Colonic mucosa (tissue), 4 donors: ENCODE measurements at regions not wholly inside any gene's neighbourhood (a gene's known extent, or its start where the extent isn't known, plus 50 kb on each side); places are given as distances from the start of the nearest gene placed in this dataset.
"Not testable (repeated sequence)": the region's sequence is repeated elsewhere in the genome, so short reads cannot be mapped to it uniquely, and the experiment has no call there.

Experiments used
- DNase-seq: peaks from one replicate; pipeline ENCODE4 v3.0.0-alpha.2; 2020
- H3K27ac ChIP-seq: fragments of 200-600 bp; one replicate; pipeline ENCODE4 v1.8.0; 2021
- H3K27me3 ChIP-seq: fragments of 200-600 bp; one replicate; pipeline ENCODE4 v1.8.0; 2021
- H3K36me3 ChIP-seq: fragments of 200-600 bp; one replicate; pipeline ENCODE4 v1.8.0; 2021
- H3K4me1 ChIP-seq: fragments of 200-600 bp; one replicate; pipeline ENCODE4 v1.8.0; 2021; ENCODE audit warnings: mild to moderate bottlenecking
- H3K4me3 ChIP-seq: fragments of 200-600 bp; one replicate; pipeline ENCODE4 v1.8.0; 2021
- H3K9ac ChIP-seq, 2 donors: one replicate each; pipeline ENCODE4 v1.7.0; 2013; ENCODE audit warnings: control low read depth in 2 of 2, low read depth in 2 of 2, low read length in 2 of 2
- H3K9me3 ChIP-seq: fragments of 200-600 bp; one replicate; pipeline ENCODE4 v1.8.0; 2021
- CTCF ChIP-seq: fragments of 200-600 bp; IDR thresholded peaks from one replicate; pipeline ENCODE4 v1.8.0; 2022; ENCODE audit warnings: antibody characterized with exemption, mild to moderate bottlenecking
- intact Hi-C: fragments of 100-400 bp; cut with DNase I; formaldehyde crosslinking; loops from one replicate; pipeline ENCODE4 v1.14.1; 2022
- donor health status: healthy.
- donor health status: DM: no; HTN: no; CAD: no.
- donor health status: DM: no; HTN: no; CAD: no.

GRCh38 chr17:83201206-83202001 lies 122.0 kb downstream of the METRNL start:
- H3K9ac ChIP-seq: peak overlapping the region in 1 of 2 donors; percentile 19
- H3K36me3 ChIP-seq: no peaks in the 10 kb centered on the region
- no peaks in the 10 kb centered on the region for H3K9me3 ChIP-seq
- peak overlapping the region; percentile 75 for H3K27ac ChIP-seq
- intact Hi-C loops: no loop called here
- no peak for TF ChIP-seq CTCF
- no peak overlapping the region for H3K4me3 ChIP-seq
- DNase-seq: no peak
- H3K27me3 ChIP-seq: no peaks in the 10 kb centered on the region
- H3K4me1 ChIP-seq: no peaks in the 10 kb centered on the region

- Histone ChIP-seq H3K27ac (no peak overlapping the region), H3K4me1 (no peaks in the 10 kb centered on the region), H3K4me3 (no peak overlapping the region), H3K9me3 (no peaks in the 10 kb centered on the region), H3K9ac (peak overlapping the region in 1 of 2 donors; percentile 30), H3K36me3 (no peaks in the 10 kb centered on the region), H3K27me3 (no peaks in the 10 kb centered on the region)
- no peak for TF ChIP-seq CTCF
- no peak for DNase-seq
- intact Hi-C loops: no loop called here
Observed at GRCh38 chr17:83202002-83203000, 122.9 kb downstream of the METRNL start.

- no peak for TF ChIP-seq CTCF
- Histone ChIP-seq H3K27me3 (no peaks in the 10 kb centered on the region), H3K9me3 (no peaks in the 10 kb centered on the region), H3K36me3 (no peaks in the 10 kb centered on the region), H3K4me1 (no peaks in the 10 kb centered on the region), H3K9ac (no peak overlapping the region), H3K4me3 (no peak overlapping the region), H3K27ac (peak overlapping the region; percentile 28)
- DNase-seq: peak; percentile 37
- intact Hi-C loops: no loop called here
Observed at GRCh38 chr17:83203073-83203471, 123.7 kb downstream of the METRNL start.

- H3K27me3 ChIP-seq: no peaks in the 10 kb centered on the region
- DNase-seq: peak; percentile 18
- intact Hi-C loops: no loop called here
- no peaks in the 10 kb centered on the region for H3K4me1 ChIP-seq
- H3K27ac ChIP-seq: peak overlapping the region; percentile 28
- H3K36me3 ChIP-seq: no peaks in the 10 kb centered on the region
- H3K9ac ChIP-seq: peak overlapping the region in 1 of 2 donors; percentile 18
- no peak for TF ChIP-seq CTCF
- no peaks in the 10 kb centered on the region for H3K9me3 ChIP-seq
- no peak overlapping the region for H3K4me3 ChIP-seq
Observed at GRCh38 chr17:83203472-83204221, 124.2 kb downstream of the METRNL start.

GRCh38 chr17:83204230-83204725 lies 124.9 kb downstream of the METRNL start:
- Histone ChIP-seq H3K36me3 (no peaks in the 10 kb centered on the region), H3K9me3 (no peaks in the 10 kb centered on the region), H3K4me1 (no peaks in the 10 kb centered on the region), H3K27ac (no peak overlapping the region), H3K9ac (peak overlapping the region in 1 of 2 donors; percentile 18), H3K4me3 (no peak overlapping the region), H3K27me3 (no peaks in the 10 kb centered on the region)
- DNase-seq: no peak
- TF ChIP-seq CTCF: no peak
- intact Hi-C loops: no loop called here

- DNase-seq, H3K9ac ChIP-seq, H3K4me1 ChIP-seq, H3K4me3 ChIP-seq, H3K9me3 ChIP-seq, intact Hi-C loops, H3K27ac ChIP-seq, H3K27me3 ChIP-seq, H3K36me3 ChIP-seq: not testable (repeated sequence)
Observed at GRCh38 chr17:83204736-83205386, 125.5 kb downstream of the METRNL start.
